ENCODE measurements at regions not wholly inside any gene's neighbourhood (a gene's known extent, or its start where the extent isn't known, plus 50 kb on each side); places are given as distances from the start of the nearest gene placed in this dataset.

DNA sequence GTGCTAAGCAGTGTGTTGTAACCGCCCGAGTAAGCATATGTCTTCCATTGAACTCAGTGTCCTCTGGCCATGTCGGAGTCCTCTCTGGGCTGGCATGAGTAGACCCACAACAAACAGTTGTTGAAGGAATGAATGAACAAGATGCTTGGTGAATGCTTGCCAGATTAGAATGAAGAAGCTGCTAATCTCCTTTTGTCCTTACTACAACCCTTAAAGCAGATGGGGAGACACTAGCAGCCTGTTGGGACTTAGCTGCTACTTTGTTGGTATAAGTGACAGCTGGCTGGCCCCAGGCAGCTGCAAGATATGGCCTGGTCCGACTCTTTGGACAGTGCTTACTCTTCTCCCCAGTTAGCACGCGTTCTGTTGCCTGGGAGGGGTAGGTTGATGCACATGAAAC lies 370.1 kb downstream of the RPS24 start:
- no peak for TF ChIP-seq TCF12 (IDR thresholded peaks at IDR 0.05; ENCODE audit: low read depth)
- no peak for TF ChIP-seq ZBTB7A (IDR thresholded peaks at IDR 0.05; ENCODE audit: low read depth)
- no peak for TF ChIP-seq EGR1 (IDR thresholded peaks at IDR 0.05)
- TF ChIP-seq YY1 (IDR thresholded peaks at IDR 0.05; ENCODE audit: low read depth): no peak

DNA sequence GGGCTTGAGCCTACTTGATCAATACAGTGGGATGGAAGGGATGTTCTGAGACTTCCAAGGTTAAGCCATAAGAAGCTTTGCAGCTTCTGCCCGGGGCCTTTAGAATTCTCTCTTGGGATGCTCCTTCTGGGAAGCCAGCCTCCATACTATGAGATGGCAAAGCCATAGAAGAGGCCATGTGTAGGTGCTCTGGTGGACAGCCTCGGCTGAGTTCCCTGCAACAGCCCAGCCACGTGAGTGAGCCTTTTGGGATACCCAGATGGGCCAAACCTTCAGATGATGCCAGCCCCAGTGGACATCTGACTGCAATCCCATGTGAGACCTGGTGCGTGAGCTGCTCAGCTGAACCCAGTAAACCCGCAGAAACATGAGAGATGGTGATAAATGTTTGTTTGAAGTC lies 370.6 kb downstream of the RPS24 start:
- TF ChIP-seq NFIC (IDR thresholded peaks at IDR 0.05) (no peak), FOXM1 (IDR thresholded peaks at IDR 0.05; ENCODE audit: borderline replicate concordance, low read depth) (no peak), EGR1 (IDR thresholded peaks at IDR 0.05) (no peak), YY1 (IDR thresholded peaks at IDR 0.05; ENCODE audit: low read depth) (no peak), CEBPB (IDR thresholded peaks at IDR 0.05) (no peak), ZBTB7A (IDR thresholded peaks at IDR 0.05; ENCODE audit: low read depth) (no peak), CREB1 (IDR thresholded peaks at IDR 0.05; ENCODE audit: low read depth) (no peak), TAF1 (IDR thresholded peaks at IDR 0.05; ENCODE audit: low read depth) (no peak), RAD21 (IDR thresholded peaks at IDR 0.05; ENCODE audit: low read depth) (no peak), EP300 (IDR thresholded peaks at IDR 0.05; ENCODE audit: borderline replicate concordance) (no peak), TCF12 (IDR thresholded peaks at IDR 0.05; ENCODE audit: low read depth) (no peak), TEAD4 (IDR thresholded peaks at IDR 0.05) (no peak)
- TF ChIP-seq, protein P1, sequence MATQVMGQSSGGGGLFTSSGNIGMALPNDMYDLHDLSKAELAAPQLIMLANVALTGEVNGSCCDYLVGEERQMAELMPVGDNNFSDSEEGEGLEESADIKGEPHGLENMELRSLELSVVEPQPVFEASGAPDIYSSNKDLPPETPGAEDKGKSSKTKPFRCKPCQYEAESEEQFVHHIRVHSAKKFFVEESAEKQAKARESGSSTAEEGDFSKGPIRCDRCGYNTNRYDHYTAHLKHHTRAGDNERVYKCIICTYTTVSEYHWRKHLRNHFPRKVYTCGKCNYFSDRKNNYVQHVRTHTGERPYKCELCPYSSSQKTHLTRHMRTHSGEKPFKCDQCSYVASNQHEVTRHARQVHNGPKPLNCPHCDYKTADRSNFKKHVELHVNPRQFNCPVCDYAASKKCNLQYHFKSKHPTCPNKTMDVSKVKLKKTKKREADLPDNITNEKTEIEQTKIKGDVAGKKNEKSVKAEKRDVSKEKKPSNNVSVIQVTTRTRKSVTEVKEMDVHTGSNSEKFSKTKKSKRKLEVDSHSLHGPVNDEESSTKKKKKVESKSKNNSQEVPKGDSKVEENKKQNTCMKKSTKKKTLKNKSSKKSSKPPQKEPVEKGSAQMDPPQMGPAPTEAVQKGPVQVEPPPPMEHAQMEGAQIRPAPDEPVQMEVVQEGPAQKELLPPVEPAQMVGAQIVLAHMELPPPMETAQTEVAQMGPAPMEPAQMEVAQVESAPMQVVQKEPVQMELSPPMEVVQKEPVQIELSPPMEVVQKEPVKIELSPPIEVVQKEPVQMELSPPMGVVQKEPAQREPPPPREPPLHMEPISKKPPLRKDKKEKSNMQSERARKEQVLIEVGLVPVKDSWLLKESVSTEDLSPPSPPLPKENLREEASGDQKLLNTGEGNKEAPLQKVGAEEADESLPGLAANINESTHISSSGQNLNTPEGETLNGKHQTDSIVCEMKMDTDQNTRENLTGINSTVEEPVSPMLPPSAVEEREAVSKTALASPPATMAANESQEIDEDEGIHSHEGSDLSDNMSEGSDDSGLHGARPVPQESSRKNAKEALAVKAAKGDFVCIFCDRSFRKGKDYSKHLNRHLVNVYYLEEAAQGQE (IDR thresholded peaks at IDR 0.05; ENCODE audit: low read depth): no peak
- TF ChIP-seq, protein P2, sequence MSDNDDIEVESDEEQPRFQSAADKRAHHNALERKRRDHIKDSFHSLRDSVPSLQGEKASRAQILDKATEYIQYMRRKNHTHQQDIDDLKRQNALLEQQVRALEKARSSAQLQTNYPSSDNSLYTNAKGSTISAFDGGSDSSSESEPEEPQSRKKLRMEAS (IDR thresholded peaks at IDR 0.05): no peak
- TF ChIP-seq, protein P3, sequence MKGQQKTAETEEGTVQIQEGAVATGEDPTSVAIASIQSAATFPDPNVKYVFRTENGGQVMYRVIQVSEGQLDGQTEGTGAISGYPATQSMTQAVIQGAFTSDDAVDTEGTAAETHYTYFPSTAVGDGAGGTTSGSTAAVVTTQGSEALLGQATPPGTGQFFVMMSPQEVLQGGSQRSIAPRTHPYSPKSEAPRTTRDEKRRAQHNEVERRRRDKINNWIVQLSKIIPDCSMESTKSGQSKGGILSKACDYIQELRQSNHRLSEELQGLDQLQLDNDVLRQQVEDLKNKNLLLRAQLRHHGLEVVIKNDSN (IDR thresholded peaks at IDR 0.05): no peak

DNA sequence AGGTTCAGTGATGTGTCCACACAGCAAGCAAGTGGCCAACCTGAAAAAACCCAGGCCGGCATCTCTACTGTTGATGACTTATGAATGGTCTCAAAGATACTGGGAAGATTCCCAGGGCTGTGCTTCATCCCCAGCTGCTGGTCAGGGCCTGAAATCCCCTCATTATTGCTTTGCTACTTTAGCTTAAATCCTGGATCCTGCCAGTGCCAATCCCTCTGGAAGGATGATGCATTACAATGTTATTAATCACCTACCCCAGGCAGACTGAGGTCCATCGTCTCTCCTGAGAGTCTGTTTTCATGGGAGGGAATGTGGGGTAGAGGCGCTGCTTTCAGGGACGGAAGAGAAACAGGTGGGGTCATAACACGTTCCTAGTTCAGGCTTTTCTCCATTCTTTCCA lies 371.6 kb downstream of the RPS24 start:
- TF ChIP-seq FOXM1 (IDR thresholded peaks at IDR 0.05; ENCODE audit: borderline replicate concordance, low read depth) (no peak), YY1 (IDR thresholded peaks at IDR 0.05; ENCODE audit: low read depth) (no peak), RAD21 (IDR thresholded peaks at IDR 0.05; ENCODE audit: low read depth) (no peak), CREB1 (IDR thresholded peaks at IDR 0.05; ENCODE audit: low read depth) (no peak), ZBTB7A (IDR thresholded peaks at IDR 0.05; ENCODE audit: low read depth) (no peak), TEAD4 (IDR thresholded peaks at IDR 0.05) (no peak), TAF1 (IDR thresholded peaks at IDR 0.05; ENCODE audit: low read depth) (no peak), TCF12 (IDR thresholded peaks at IDR 0.05; ENCODE audit: low read depth) (no peak), EGR1 (IDR thresholded peaks at IDR 0.05) (no peak), EP300 (IDR thresholded peaks at IDR 0.05; ENCODE audit: borderline replicate concordance) (no peak)
- TF ChIP-seq, protein P1 (IDR thresholded peaks at IDR 0.05; ENCODE audit: low read depth): no peak
- TF ChIP-seq, protein P2 (IDR thresholded peaks at IDR 0.05): no peak

DNA sequence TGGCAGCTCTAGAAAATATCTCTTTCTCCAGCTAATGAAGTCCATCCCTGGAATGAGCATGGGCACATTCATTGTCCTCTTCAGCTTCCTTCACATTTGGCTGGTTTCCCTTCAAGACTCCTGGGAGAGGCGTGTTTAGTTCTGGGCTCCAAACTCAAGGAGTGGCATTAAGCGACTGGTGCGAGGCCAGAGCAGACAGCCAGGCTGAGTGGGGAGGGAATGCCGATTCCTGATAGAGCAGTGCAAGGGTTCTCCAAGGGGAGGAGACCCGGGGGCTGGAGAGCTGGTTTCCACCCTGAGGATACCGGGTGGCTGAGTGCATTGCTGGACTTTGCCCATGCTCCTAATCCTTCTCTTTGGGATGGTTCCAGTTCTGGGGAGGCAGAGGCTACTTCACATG lies 372.1 kb downstream of the RPS24 start:
- TF ChIP-seq FOXM1 (IDR thresholded peaks at IDR 0.05; ENCODE audit: borderline replicate concordance, low read depth) (no peak), NFIC (IDR thresholded peaks at IDR 0.05) (no peak)

DNA sequence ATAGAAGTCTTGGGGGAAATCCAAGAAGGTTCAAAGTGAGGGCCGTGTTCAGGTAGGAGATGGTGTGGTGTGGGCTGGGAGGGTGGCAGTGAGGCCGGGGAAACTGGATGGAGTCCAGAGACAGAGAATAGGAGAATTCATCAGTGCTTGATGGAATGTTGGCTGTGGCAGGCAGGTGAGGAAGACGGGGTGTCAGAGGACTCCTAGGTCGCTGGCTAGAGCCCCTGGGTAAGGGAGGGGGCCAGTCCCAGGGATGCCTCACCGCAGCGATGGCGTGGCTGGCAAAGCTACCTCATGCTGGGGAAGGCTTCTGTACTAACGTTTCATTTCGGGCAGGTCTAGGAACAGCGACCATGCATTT lies 373.0 kb downstream of the RPS24 start:
- TF ChIP-seq, protein P1 (IDR thresholded peaks at IDR 0.05; ENCODE audit: low read depth): no peak
- TF ChIP-seq CEBPB (IDR thresholded peaks at IDR 0.05): no peak
- no peak for TF ChIP-seq EP300 (IDR thresholded peaks at IDR 0.05; ENCODE audit: borderline replicate concordance)
- TF ChIP-seq, protein P3 (IDR thresholded peaks at IDR 0.05): no peak
- TF ChIP-seq TCF12 (IDR thresholded peaks at IDR 0.05; ENCODE audit: low read depth): no peak
- no peak for TF ChIP-seq CREB1 (IDR thresholded peaks at IDR 0.05; ENCODE audit: low read depth)
- no peak for TF ChIP-seq YY1 (IDR thresholded peaks at IDR 0.05; ENCODE audit: low read depth)
- no peak for TF ChIP-seq NFIC (IDR thresholded peaks at IDR 0.05)
- no peak for TF ChIP-seq FOXM1 (IDR thresholded peaks at IDR 0.05; ENCODE audit: borderline replicate concordance, low read depth)

Data from Ishikawa (cell line).